ENCODE measurements at regions not wholly inside any gene's neighbourhood (a gene's known extent, or its start where the extent isn't known, plus 50 kb on each side); places are given as distances from the start of the nearest gene placed in this dataset.

- Histone ChIP-seq H2BK5ac (ENCODE audit: low read depth, low read length) (no peak overlapping the region), H3K4me2 (ENCODE audit: insufficient read depth in 1 of 2, low read depth in 2 of 2, low read length in 2 of 2) (no peak overlapping the region), H2AK5ac (ENCODE audit: low read depth, low read length) (no peak overlapping the region), H3K18ac (ENCODE audit: extremely low read depth, low read length) (no peak overlapping the region), H3K9me3 (ENCODE audit: insufficient read depth in 2 of 2, low read depth in 1 of 2, low read length in 1 of 2) (no peaks in the 10 kb centered on the region), H3K4ac (replicated peaks; ENCODE audit: insufficient read length, low read depth, low read length) (no peak overlapping the region), H4K5ac (ENCODE audit: insufficient read length, low read depth, low read length) (no peak overlapping the region), H2BK15ac (ENCODE audit: low read length) (no peak overlapping the region), H3K27ac (ENCODE audit: low read depth, low read length) (no peak overlapping the region), H3K23me2 (ENCODE audit: low read depth, low read length) (no peaks in the 10 kb centered on the region), H3K36me3 (ENCODE audit: control insufficient read depth in 2 of 4, insufficient read depth in 4 of 4, low read length in 3 of 4) (no peaks in the 10 kb centered on the region; a peak in 1 of 8 replicates), H3K4me3 (ENCODE audit: extremely low read depth in 1 of 4, insufficient read depth in 2 of 4, low read depth in 3 of 4, low read length in 4 of 4) (no peak overlapping the region), H3K23ac (ENCODE audit: insufficient read length) (no peak overlapping the region), H3K4me1 (replicated peaks in 1 of 4; ENCODE audit: control insufficient read depth in 3 of 4, insufficient read depth in 4 of 4, low read length in 3 of 4) (peaks cover 0 to 10% (median 3%) of the 10 kb centered on the region in 4 experiments; a peak in 3 of 7 replicates), H3K79me1 (ENCODE audit: low read depth, low read length) (no peaks in the 10 kb centered on the region), H3K79me2 (ENCODE audit: control insufficient read depth in 1 of 2, insufficient read depth in 2 of 2, low read length in 2 of 2) (no peaks in the 10 kb centered on the region), H3K56ac (replicated peaks; ENCODE audit: insufficient read length, low read depth, low read length) (no peak overlapping the region), H2BK12ac (ENCODE audit: low read depth, low read length) (no peak overlapping the region), H2BK120ac (replicated peaks; ENCODE audit: low read depth, low read length) (no peak overlapping the region), H4K20me1 (replicated peaks in 1 of 2; ENCODE audit: control insufficient read depth in 1 of 2, insufficient read depth in 2 of 2, low read length in 2 of 2) (no peaks in the 10 kb centered on the region), H3K27me3 (replicated peaks in 1 of 4; ENCODE audit: control insufficient read depth in 3 of 4, extremely low read depth in 1 of 4, insufficient read depth in 3 of 4, low read length in 3 of 4) (no peaks in the 10 kb centered on the region), H4K91ac (replicated peaks; ENCODE audit: insufficient read length, low read length) (no peak overlapping the region), H2BK20ac (ENCODE audit: low read length) (no peak overlapping the region), H4K8ac (ENCODE audit: extremely low read depth, insufficient read depth, low read length) (no peak overlapping the region), H3K14ac (ENCODE audit: insufficient read length) (no peak overlapping the region), H3K9ac (replicated peaks in 1 of 4; ENCODE audit: extremely low read depth in 1 of 4, low read depth in 3 of 4, low read length in 3 of 4) (no peak overlapping the region), H2AFZ (ENCODE audit: low read length) (no peak overlapping the region)
- DNase-seq (ENCODE audit: low read depth in 1 of 2, low spot score in 2 of 2) (no peak), FAIRE-seq (no peak)
- TF ChIP-seq HDAC6 (IDR thresholded peaks at IDR 0.05; ENCODE audit: low read depth, low read length) = no peak
- no peak for TF ChIP-seq ATF2 (IDR thresholded peaks at IDR 0.05; ENCODE audit: low read length)
- TF ChIP-seq SIRT6 (IDR thresholded peaks at IDR 0.05; ENCODE audit: low read length) = no peak
- no peak for TF ChIP-seq BACH1 (IDR thresholded peaks at IDR 0.05; ENCODE audit: low read length)
- CTCF ChIA-PET (ENCODE audit: partially characterized antibody) = interaction anchor here (0.9 kb wide), 1 partner anchor 21 kb away, joined by 3 read pairs; no protein-coding TSS in a partner anchor
- 96% methylated on average over 8 of the region's 8 CpGs; no CpG with 5 or more reads in 1 of the 2 experiments for WGBS, 2 experiments (ENCODE audit: extremely low coverage in 1 of 2, insufficient coverage in 1 of 2, insufficient read length in 1 of 2, insufficient replicate concordance in 2 of 2, low coverage in 1 of 2, low lambda C conversion rate in 2 of 2, missing lambda C conversion rate in 1 of 2)
- POLR2A ChIA-PET (ENCODE audit: partially characterized antibody) = no interaction called here
Measured at GRCh38 chr9:105993921-105994715, 299.8 kb downstream of the TMEM38B start.

All from H1 (cell line).